Activated T-cell treated with anti-CD3 and anti-CD28 coated beads, Interleukin-2, amount 50 U/mL, for 72 hours (primary cell): ENCODE measurements at regions not wholly inside any gene's neighbourhood (a gene's known extent, or its start where the extent isn't known, plus 50 kb on each side); places are given as distances from the start of the nearest gene placed in this dataset.

Source experiments
- ATAC-seq, 2 donors: fragments of 150-1000 bp; cut with Tn5 transposase; replicated peaks in 1 of 2; 2 replicates each; pipeline ENCODE4 v1.10.0; 2021; ENCODE audit warnings: moderate library complexity in 2 of 2, mild to moderate bottlenecking in 1 of 2
- DNase-seq, 2 donors: peaks; one replicate each; pipeline ENCODE4 v3.0.0; 2021 to 2022; ENCODE audit warnings: mixed read lengths in 1 of 2
- H3K27ac Mint-ChIP-seq: one replicate; pipeline ENCODE4 v1.8.0; 2022; ENCODE audit warnings: mild to moderate bottlenecking, moderate library complexity, mixed read lengths
- H3K27me3 Mint-ChIP-seq: one replicate; pipeline ENCODE4 v1.8.0; 2022; ENCODE audit warnings: low read depth, mixed read lengths
- H3K36me3 Mint-ChIP-seq, 2 donors: one replicate each; pipeline ENCODE4 v1.8.0; 2022; ENCODE audit warnings: mixed read lengths in 2 of 2, mild to moderate bottlenecking in 1 of 2; ENCODE audit not compliant: insufficient read depth in 2 of 2
- H3K4me1 Mint-ChIP-seq: one replicate; pipeline ENCODE4 v1.8.0; 2022; ENCODE audit warnings: low read depth, mixed read lengths
- H3K4me3 Mint-ChIP-seq, 2 donors: one replicate each; pipeline ENCODE4 v1.8.0; 2022; ENCODE audit warnings: mild to moderate bottlenecking in 2 of 2, mixed read lengths in 2 of 2, moderate library complexity in 2 of 2
- H3K9me3 Mint-ChIP-seq, 2 donors: one replicate each; pipeline ENCODE4 v1.8.0; 2022; ENCODE audit warnings: mixed read lengths in 2 of 2

- Mint-ChIP-seq H3K4me1 (no peaks in the 10 kb centered on the region), H3K27me3 (no peaks in the 10 kb centered on the region), H3K27ac (no peak overlapping the region), H3K4me3 (no peak overlapping the region), H3K36me3 (no peaks in the 10 kb centered on the region), H3K9me3 (peaks cover 0 to 2% of the 10 kb centered on the region in 2 donors)
- no peak for DNase-seq
- ATAC-seq = no peak
These were observed 175.4 kb upstream of the CMC1 start for GRCh38 chr3:28066020-28066419.

DNA sequence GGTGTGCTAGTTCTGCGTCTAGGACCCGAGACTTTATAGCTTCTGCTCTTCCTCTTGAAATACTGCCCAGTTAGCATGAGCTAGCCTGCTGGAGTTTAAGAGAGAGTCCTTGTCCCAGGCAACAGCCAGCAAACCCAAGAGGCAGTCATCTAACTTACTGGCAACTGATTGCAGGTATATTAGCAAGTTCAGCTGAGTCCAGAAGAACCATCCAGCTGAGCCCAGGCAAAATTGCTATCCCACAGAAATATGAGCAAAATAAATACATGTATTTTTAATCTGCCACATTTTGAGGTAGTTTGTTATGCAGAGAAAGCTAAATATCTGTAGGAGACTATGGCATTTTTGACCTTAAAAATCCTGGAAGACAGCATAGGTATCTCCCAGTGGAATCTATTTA is 174.4 kb upstream of the CMC1 start:
- DNase-seq (no peak), ATAC-seq (no peak)
- no peaks in the 10 kb centered on the region for H3K36me3 Mint-ChIP-seq
- no peak overlapping the region for H3K4me3 Mint-ChIP-seq
- no peaks in the 10 kb centered on the region for H3K27me3 Mint-ChIP-seq
- no peaks in the 10 kb centered on the region for H3K4me1 Mint-ChIP-seq
- H3K9me3 Mint-ChIP-seq = peaks cover 0 to 2% of the 10 kb centered on the region in 2 donors
- no peak overlapping the region for H3K27ac Mint-ChIP-seq

- H3K27ac Mint-ChIP-seq = no peak overlapping the region
- no peaks in the 10 kb centered on the region for H3K4me1 Mint-ChIP-seq
- no peak overlapping the region for H3K4me3 Mint-ChIP-seq
- H3K27me3 Mint-ChIP-seq = no peaks in the 10 kb centered on the region
- peaks cover 0 to 2% of the 10 kb centered on the region in 2 donors for H3K9me3 Mint-ChIP-seq
- no peaks in the 10 kb centered on the region for H3K36me3 Mint-ChIP-seq
- DNase-seq = no peak
- ATAC-seq = no peak
These were observed 173.1 kb upstream of the CMC1 start for GRCh38 chr3:28068342-28068741.

DNA sequence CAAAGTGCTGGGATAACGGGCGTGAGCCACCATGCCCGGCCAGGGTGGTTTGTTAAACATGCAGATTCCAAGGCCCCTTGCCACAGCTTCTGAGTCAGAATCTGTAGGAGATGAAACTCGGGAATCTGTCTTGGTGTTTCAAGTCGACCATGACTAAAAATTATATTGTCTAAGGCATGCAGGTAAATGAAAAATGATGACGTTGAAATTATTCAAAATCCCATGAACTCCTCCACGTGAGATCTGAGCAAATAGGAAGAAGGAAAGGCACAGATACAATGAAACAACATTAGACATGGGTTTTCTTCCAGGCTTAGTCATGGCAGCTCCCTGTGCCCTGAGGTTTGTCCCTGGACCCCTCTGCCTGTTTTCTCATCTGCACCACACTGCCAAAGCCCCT is 172.0 kb upstream of the CMC1 start:
- no peak for DNase-seq
- Mint-ChIP-seq H3K4me1 (no peaks in the 10 kb centered on the region), H3K27me3 (no peaks in the 10 kb centered on the region), H3K36me3 (no peaks in the 10 kb centered on the region), H3K27ac (no peak overlapping the region), H3K9me3 (peaks cover 0 to 2% of the 10 kb centered on the region in 2 donors), H3K4me3 (no peak overlapping the region)
- no peak for ATAC-seq

GRCh38 chr3:28076246-28076645 is 165.2 kb upstream of the CMC1 start:
- Mint-ChIP-seq H3K27ac (no peak overlapping the region), H3K4me3 (no peak overlapping the region), H3K4me1 (no peaks in the 10 kb centered on the region), H3K36me3 (no peaks in the 10 kb centered on the region), H3K27me3 (no peaks in the 10 kb centered on the region), H3K9me3 (no peaks in the 10 kb centered on the region)
- ATAC-seq (no peak), DNase-seq (no peak)

- Mint-ChIP-seq H3K36me3 (no peaks in the 10 kb centered on the region), H3K9me3 (no peaks in the 10 kb centered on the region), H3K27me3 (no peaks in the 10 kb centered on the region), H3K27ac (no peak overlapping the region), H3K4me1 (no peaks in the 10 kb centered on the region), H3K4me3 (no peak overlapping the region)
- ATAC-seq = no peak
- DNase-seq = no peak
These were observed 163.8 kb upstream of the CMC1 start for GRCh38 chr3:28077572-28077971.

DNA sequence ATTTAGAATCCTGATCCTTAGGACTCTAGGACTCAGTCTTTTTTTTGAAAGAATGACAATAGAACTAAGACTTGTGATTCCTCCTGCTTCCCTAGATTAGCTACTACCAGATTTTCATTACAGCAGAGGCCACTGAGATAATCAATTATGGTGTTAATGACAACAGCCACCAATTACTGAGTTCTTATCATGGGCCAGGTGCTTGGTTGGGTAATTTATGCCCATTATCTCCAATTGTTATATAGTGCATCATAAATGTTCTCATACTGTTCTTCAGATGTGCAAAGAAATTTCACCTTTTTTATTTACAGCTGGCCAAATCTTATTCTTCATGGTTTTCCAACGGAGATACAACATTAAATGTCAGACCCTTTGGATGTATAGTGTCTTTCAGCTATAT is 162.9 kb upstream of the CMC1 start:
- no peak for ATAC-seq
- Mint-ChIP-seq H3K27me3 (no peaks in the 10 kb centered on the region), H3K9me3 (no peaks in the 10 kb centered on the region), H3K4me3 (no peak overlapping the region), H3K4me1 (no peaks in the 10 kb centered on the region), H3K36me3 (no peaks in the 10 kb centered on the region), H3K27ac (no peak overlapping the region)
- no peak for DNase-seq

- H3K27ac Mint-ChIP-seq = no peak overlapping the region
- H3K36me3 Mint-ChIP-seq = no peaks in the 10 kb centered on the region
- no peaks in the 10 kb centered on the region for H3K4me1 Mint-ChIP-seq
- H3K27me3 Mint-ChIP-seq = no peaks in the 10 kb centered on the region
- DNase-seq (no peak), ATAC-seq (no peak)
- H3K9me3 Mint-ChIP-seq = no peaks in the 10 kb centered on the region
- no peak overlapping the region for H3K4me3 Mint-ChIP-seq
These were observed 160.7 kb upstream of the CMC1 start for GRCh38 chr3:28080716-28081115.

- no peaks in the 10 kb centered on the region for H3K27me3 Mint-ChIP-seq
- no peak overlapping the region for H3K27ac Mint-ChIP-seq
- H3K36me3 Mint-ChIP-seq = no peaks in the 10 kb centered on the region
- H3K9me3 Mint-ChIP-seq = no peaks in the 10 kb centered on the region
- no peaks in the 10 kb centered on the region for H3K4me1 Mint-ChIP-seq
- DNase-seq (no peak), ATAC-seq (no peak)
- H3K4me3 Mint-ChIP-seq = no peak overlapping the region
These were observed 159.9 kb upstream of the CMC1 start for GRCh38 chr3:28081533-28081947.

DNA sequence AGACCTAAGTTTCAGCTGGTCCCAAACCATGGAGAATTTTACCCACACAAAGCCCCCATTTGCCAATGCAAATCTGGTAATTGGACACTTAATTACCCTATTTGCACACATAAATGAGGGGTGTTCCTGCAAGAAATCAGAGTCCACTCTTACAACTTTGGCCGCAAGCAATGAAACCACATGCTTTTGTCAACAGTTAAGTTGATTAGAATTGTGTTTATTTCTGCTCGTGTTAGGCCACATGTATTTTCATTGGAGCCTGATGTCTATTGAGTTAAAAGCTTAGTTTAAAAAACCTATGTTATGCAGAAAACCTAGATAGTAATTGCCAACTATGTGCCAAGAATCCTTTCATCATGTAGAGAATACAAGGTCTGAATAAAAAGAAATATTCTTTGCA is 153.8 kb upstream of the CMC1 start:
- H3K9me3 Mint-ChIP-seq = no peaks in the 10 kb centered on the region
- no peaks in the 10 kb centered on the region for H3K27me3 Mint-ChIP-seq
- ATAC-seq (no peak), DNase-seq (no peak)
- H3K4me1 Mint-ChIP-seq = no peaks in the 10 kb centered on the region
- no peak overlapping the region for H3K27ac Mint-ChIP-seq
- H3K36me3 Mint-ChIP-seq = no peaks in the 10 kb centered on the region
- H3K4me3 Mint-ChIP-seq = no peak overlapping the region

DNA sequence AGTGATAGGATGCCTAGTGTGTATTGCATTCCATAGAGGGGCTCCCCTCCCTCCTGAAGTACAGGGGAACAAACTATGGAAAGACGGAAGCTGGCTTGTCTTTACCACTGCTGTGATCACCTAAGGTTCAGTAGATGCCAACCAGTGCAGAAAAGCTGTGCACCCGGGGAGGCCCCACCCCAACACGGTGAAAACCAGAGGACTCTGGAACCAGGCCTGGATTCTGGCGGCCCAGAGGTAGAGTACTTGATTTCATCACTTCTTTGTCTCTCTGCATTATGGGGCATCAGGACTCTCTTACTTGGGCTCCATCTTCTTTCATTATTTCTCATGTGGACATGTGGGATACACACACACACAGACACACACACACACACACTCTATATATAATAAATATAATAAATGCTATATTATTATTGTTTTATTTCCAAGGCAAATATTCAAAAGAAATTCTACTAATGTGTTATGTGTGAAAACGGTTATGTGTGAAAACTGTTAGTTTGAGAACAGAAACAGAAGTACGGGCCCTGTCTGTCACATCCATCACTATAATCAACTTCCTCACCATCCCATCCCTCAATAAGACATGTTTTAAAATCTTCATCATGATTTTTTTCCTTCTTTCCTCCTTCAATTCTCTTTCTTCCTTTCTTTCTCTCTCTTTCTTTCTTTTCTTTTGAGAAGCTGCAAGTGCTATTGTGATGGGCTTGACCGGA is 152.4 kb upstream of the CMC1 start:
- Mint-ChIP-seq H3K27ac (no peak overlapping the region), H3K4me3 (no peak overlapping the region)
- no peak for ATAC-seq

DNA sequence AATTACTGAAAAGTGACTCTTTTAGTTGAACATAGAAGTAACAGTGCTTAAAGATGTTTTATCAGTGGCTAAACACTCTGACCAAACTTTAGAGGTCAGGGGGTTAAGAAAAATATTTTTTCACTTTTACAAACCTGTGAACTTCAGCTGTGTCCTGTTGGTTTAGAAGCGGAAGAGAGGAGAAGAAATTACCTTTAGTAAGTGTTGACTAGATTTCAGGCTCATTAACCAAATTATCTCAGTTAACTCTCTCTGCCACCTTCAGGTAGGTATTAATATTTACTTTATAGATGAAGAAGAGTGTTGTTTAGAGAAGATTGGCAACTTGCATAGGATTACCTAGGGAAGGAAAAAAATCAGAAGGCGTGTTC is 151.9 kb upstream of the CMC1 start:
- peaks cover 3 to 5% of the 10 kb centered on the region in 2 donors for H3K9me3 Mint-ChIP-seq
- H3K4me1 Mint-ChIP-seq = no peaks in the 10 kb centered on the region
- no peak for DNase-seq
- no peak overlapping the region for H3K27ac Mint-ChIP-seq
- H3K4me3 Mint-ChIP-seq = no peak overlapping the region
- H3K27me3 Mint-ChIP-seq = no peaks in the 10 kb centered on the region
- H3K36me3 Mint-ChIP-seq = peaks cover 2 to 6% of the 10 kb centered on the region in 2 donors
- no peak for ATAC-seq

More for the DNA sequence above, 152.4 kb upstream of the CMC1 start:
- Mint-ChIP-seq H3K36me3 (peaks cover 2% of the 10 kb centered on the region in 2 donors), H3K4me1 (no peaks in the 10 kb centered on the region), H3K27me3 (no peaks in the 10 kb centered on the region), H3K9me3 (peaks cover 1 to 3% of the 10 kb centered on the region in 2 donors)
- DNase-seq = no peak

DNA sequence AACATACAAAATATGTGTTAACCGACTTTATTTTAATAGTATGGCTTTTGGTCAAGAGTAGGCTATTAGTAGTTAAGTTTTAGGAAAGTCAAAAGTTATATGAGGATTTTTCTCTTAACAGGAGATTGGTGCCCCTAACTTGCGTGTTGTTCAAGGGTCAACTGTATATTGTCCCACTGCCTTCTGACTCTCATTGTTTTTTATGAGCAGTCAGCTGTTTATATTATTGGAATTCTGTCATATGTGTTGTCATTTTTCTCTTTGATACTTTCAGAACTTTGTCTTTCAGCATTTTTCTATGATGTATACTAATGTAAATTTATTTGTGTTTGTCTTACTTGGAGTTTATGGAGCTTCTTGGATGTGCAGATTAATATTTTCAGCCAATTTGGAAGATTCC is 142.1 kb upstream of the CMC1 start:
- no peaks in the 10 kb centered on the region for H3K27me3 Mint-ChIP-seq
- H3K4me3 Mint-ChIP-seq = no peak overlapping the region
- H3K9me3 Mint-ChIP-seq = peaks cover 8 to 12% of the 10 kb centered on the region in 2 donors
- no peak overlapping the region for H3K27ac Mint-ChIP-seq
- ATAC-seq = no peak
- peaks cover 0 to 14% of the 10 kb centered on the region in 2 donors for H3K36me3 Mint-ChIP-seq
- H3K4me1 Mint-ChIP-seq = no peaks in the 10 kb centered on the region
- DNase-seq = no peak

DNA sequence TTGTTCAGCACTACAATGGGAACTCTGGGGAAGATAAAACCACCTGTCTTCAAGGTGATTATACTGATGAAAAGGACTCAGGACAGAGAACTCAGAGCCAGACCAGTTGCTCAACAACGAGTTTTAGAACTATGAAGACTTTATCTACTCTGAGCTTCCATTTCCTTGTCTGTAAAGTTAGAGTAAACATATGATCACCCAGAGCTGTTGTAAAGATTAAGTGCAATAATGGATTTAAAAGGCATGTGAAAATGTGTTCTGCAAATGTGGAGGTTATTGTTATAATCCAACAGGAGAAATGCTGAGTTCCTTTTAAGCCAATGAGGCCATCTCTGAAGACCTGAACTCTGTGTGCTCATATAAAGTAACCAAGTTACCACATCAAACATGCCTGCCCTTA is 139.7 kb upstream of the CMC1 start:
- peaks cover 0 to 13% of the 10 kb centered on the region in 2 donors for H3K36me3 Mint-ChIP-seq
- no peak overlapping the region for H3K4me3 Mint-ChIP-seq

More for the DNA sequence above, 139.7 kb upstream of the CMC1 start:
- Mint-ChIP-seq H3K27ac (no peak overlapping the region), H3K4me1 (no peaks in the 10 kb centered on the region), H3K9me3 (peaks cover 8 to 12% of the 10 kb centered on the region in 2 donors), H3K27me3 (no peaks in the 10 kb centered on the region)
- no peak for ATAC-seq
- DNase-seq = no peak
